Thoracic aorta (tissue), 2 donors: ENCODE measurements at regions not wholly inside any gene's neighbourhood (a gene's known extent, or its start where the extent isn't known, plus 50 kb on each side); places are given as distances from the start of the nearest gene placed in this dataset.
A peak's percentile ranks its signal among the peaks of the same experiment; 100 is the strongest.

Experiments used
- ATAC-seq: fragments of 150-250 bp; one replicate; pipeline ENCODE4 v1.8.0; 2017; ENCODE audit warnings: low read depth; ENCODE audit not compliant: insufficient number of reproducible peaks, low FRiP score
- DNase-seq: peaks from one replicate; pipeline ENCODE4 v3.0.0-alpha.2; 2020; ENCODE audit warnings: low spot score
- H3K27ac ChIP-seq, 2 donors: fragments of 200-600 bp; sonication (generic); 1 replicate in 1 of 2; 2 replicates in 1 of 2; pipeline ENCODE4 v1.5.1; 2016; ENCODE audit warnings: mild to moderate bottlenecking in 2 of 2, moderate library complexity in 2 of 2
- H3K27me3 ChIP-seq: fragments of 200-600 bp; sonication (generic); replicated peaks from 2 replicates; pipeline ENCODE4 v1.6.0; 2016; ENCODE audit warnings: mild to moderate bottlenecking; ENCODE audit not compliant: insufficient read depth
- H3K36me3 ChIP-seq: fragments of 200-600 bp; sonication (generic); one replicate; pipeline ENCODE4 v1.5.1; 2016
- H3K4me1 ChIP-seq, 2 donors: fragments of 200-600 bp; sonication (generic); 1 replicate in 1 of 2; 2 replicates in 1 of 2; pipeline versions ENCODE4 v1.5.1 to v1.6.0; 2016; ENCODE audit warnings: low read depth in 2 of 2, mild to moderate bottlenecking in 1 of 2; ENCODE audit not compliant: control insufficient read depth in 1 of 2
- H3K4me3 ChIP-seq: fragments of 200-600 bp; sonication (generic); 2 replicates; pipeline ENCODE4 v1.5.1; 2016; ENCODE audit warnings: mild to moderate bottlenecking
- H3K9me3 ChIP-seq: fragments of 200-600 bp; sonication (generic); 2 replicates; pipeline ENCODE4 v1.5.1; 2016
- TF ChIP-seq, protein P1 (sequence below): fragments of 200-600 bp; sonication (generic); IDR thresholded peaks from one replicate; pipeline ENCODE4 v1.5.1; 2019; ENCODE audit warnings: antibody characterized with exemption

GRCh38 chr5:113673041-113673440, 159.5 kb downstream of the YTHDC2 start:
- TF ChIP-seq, protein P1, sequence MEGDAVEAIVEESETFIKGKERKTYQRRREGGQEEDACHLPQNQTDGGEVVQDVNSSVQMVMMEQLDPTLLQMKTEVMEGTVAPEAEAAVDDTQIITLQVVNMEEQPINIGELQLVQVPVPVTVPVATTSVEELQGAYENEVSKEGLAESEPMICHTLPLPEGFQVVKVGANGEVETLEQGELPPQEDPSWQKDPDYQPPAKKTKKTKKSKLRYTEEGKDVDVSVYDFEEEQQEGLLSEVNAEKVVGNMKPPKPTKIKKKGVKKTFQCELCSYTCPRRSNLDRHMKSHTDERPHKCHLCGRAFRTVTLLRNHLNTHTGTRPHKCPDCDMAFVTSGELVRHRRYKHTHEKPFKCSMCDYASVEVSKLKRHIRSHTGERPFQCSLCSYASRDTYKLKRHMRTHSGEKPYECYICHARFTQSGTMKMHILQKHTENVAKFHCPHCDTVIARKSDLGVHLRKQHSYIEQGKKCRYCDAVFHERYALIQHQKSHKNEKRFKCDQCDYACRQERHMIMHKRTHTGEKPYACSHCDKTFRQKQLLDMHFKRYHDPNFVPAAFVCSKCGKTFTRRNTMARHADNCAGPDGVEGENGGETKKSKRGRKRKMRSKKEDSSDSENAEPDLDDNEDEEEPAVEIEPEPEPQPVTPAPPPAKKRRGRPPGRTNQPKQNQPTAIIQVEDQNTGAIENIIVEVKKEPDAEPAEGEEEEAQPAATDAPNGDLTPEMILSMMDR, result no peak
- Histone ChIP-seq H3K4me1 (no peaks in the 10 kb centered on the region), H3K4me3 (no peak overlapping the region), H3K36me3 (no peaks in the 10 kb centered on the region), H3K27ac (no peak overlapping the region), H3K27me3 (no peaks in the 10 kb centered on the region), H3K9me3 (no peaks in the 10 kb centered on the region)
- ATAC-seq (no peak), DNase-seq (no peak)

DNA sequence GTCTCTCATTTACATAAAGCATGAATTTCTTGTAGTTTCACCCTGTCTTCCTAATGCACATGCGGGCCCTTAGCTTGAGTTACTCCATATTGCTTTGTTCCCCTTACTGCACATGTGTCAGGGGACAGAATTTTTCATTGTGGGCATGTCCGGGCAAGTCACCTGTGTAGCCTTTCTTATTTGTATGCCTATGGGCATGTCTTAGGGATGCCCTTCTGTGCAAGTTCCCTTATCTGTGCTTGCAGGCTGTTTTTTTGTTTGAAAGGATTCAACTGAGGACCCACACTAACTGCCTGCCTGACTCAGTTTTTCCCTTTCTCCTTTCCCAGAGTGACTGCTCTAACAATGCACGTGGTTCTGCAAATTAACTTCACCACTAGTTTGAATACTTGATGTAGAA, 161.7 kb downstream of the YTHDC2 start:
- Histone ChIP-seq H3K4me1 (no peaks in the 10 kb centered on the region), H3K4me3 (no peak overlapping the region), H3K27me3 (no peaks in the 10 kb centered on the region), H3K27ac (no peak overlapping the region), H3K36me3 (no peaks in the 10 kb centered on the region), H3K9me3 (no peaks in the 10 kb centered on the region)
- DNase-seq (no peak), ATAC-seq (no peak)
- TF ChIP-seq, protein P1, result no peak

GRCh38 chr5:113678202-113678601, 164.7 kb downstream of the YTHDC2 start:
- TF ChIP-seq, protein P1, result no peak

GRCh38 chr5:113678924-113679575, 165.6 kb downstream of the YTHDC2 start:
- TF ChIP-seq, protein P1, result peak; percentile 35
- H3K27me3 ChIP-seq, result no peaks in the 10 kb centered on the region
- no peaks in the 10 kb centered on the region for H3K9me3 ChIP-seq
- no peak for ATAC-seq
- DNase-seq, result no peak
- H3K36me3 ChIP-seq, result no peaks in the 10 kb centered on the region
- H3K4me1 ChIP-seq, result no peaks in the 10 kb centered on the region
- H3K27ac ChIP-seq, result no peak overlapping the region
- no peak overlapping the region for H3K4me3 ChIP-seq

More at GRCh38 chr5:113678202-113678601, 164.7 kb downstream of the YTHDC2 start:
- Histone ChIP-seq H3K4me1 (no peaks in the 10 kb centered on the region), H3K4me3 (no peak overlapping the region), H3K9me3 (no peaks in the 10 kb centered on the region), H3K27me3 (no peaks in the 10 kb centered on the region), H3K36me3 (no peaks in the 10 kb centered on the region), H3K27ac (no peak overlapping the region)
- DNase-seq (no peak), ATAC-seq (no peak)

GRCh38 chr5:113680534-113680933, 167.0 kb downstream of the YTHDC2 start:
- no peak overlapping the region for H3K27ac ChIP-seq
- DNase-seq (no peak), ATAC-seq (no peak)
- H3K4me1 ChIP-seq, result no peaks in the 10 kb centered on the region
- H3K27me3 ChIP-seq, result no peaks in the 10 kb centered on the region
- TF ChIP-seq, protein P1, result no peak
- no peaks in the 10 kb centered on the region for H3K9me3 ChIP-seq
- no peaks in the 10 kb centered on the region for H3K36me3 ChIP-seq
- no peak overlapping the region for H3K4me3 ChIP-seq
